WI38 (cell line): ENCODE measurements at regions not wholly inside any gene's neighbourhood (a gene's known extent, or its start where the extent isn't known, plus 50 kb on each side); places are given as distances from the start of the nearest gene placed in this dataset.
A peak's percentile ranks its signal among the peaks of the same experiment; 100 is the strongest.

ENCODE experiments used
- H3K4me3 ChIP-seq: 2 replicates; pipeline ENCODE4 v1.5.1; 2011; ENCODE audit warnings: low read depth, mild to moderate bottlenecking, control low read depth, low read length
- CTCF ChIP-seq: IDR thresholded peaks from 2 replicates; pipeline ENCODE4 v1.5.1; 2012; ENCODE audit warnings: low read depth, mild to moderate bottlenecking, control low read depth, low read length

- no peak overlapping the region for H3K4me3 ChIP-seq
Observed at GRCh38 chr2:67646714-67647333, 249.7 kb downstream of the ETAA1 start.

GRCh38 chr2:67649331-67650261 is 252.5 kb downstream of the ETAA1 start:
- H3K4me3 ChIP-seq, result no peak overlapping the region
- no peak for TF ChIP-seq CTCF

More at GRCh38 chr2:67646714-67647333, 249.7 kb downstream of the ETAA1 start:
- TF ChIP-seq CTCF, result no peak

- peak; percentile 83 for TF ChIP-seq CTCF
- no peak overlapping the region for H3K4me3 ChIP-seq
Observed at GRCh38 chr2:67650291-67651133, 253.4 kb downstream of the ETAA1 start.

- no peak for TF ChIP-seq CTCF
- no peak overlapping the region for H3K4me3 ChIP-seq
Observed at GRCh38 chr2:67651565-67651964, 254.4 kb downstream of the ETAA1 start.

GRCh38 chr2:67652679-67653078 is 255.5 kb downstream of the ETAA1 start:
- TF ChIP-seq CTCF, result no peak
- H3K4me3 ChIP-seq, result no peak overlapping the region

- no peak for TF ChIP-seq CTCF
- no peak overlapping the region for H3K4me3 ChIP-seq
Observed at GRCh38 chr2:67656875-67657274, 259.7 kb downstream of the ETAA1 start.
